Activated CD8-positive, alpha-beta memory T cell treated with anti-CD3 and anti-CD28 coated beads for 36 hours (primary cell): ENCODE measurements at regions not wholly inside any gene's neighbourhood (a gene's known extent, or its start where the extent isn't known, plus 50 kb on each side); places are given as distances from the start of the nearest gene placed in this dataset.

Experiments
- CTCF ChIA-PET: fragments of 350-600 bp; sonication (Branson Sonifier 250); formaldehyde crosslinking; loops from one replicate; lab custom pipeline; 2021; ENCODE audit warnings: antibody characterized with exemption; lab: Charles Lee
- POLR2A ChIA-PET: fragments of 350-600 bp; sonication (Branson Sonifier 250); formaldehyde crosslinking; loops from one replicate; lab custom pipeline; 2021; ENCODE audit warnings: antibody characterized with exemption; lab: Charles Lee

GRCh38 chr13:80782441-80782840 is 441.5 kb upstream of the SPRY2 start:
- POLR2A ChIA-PET, result no interaction called here
- CTCF ChIA-PET, result no interaction called here

DNA sequence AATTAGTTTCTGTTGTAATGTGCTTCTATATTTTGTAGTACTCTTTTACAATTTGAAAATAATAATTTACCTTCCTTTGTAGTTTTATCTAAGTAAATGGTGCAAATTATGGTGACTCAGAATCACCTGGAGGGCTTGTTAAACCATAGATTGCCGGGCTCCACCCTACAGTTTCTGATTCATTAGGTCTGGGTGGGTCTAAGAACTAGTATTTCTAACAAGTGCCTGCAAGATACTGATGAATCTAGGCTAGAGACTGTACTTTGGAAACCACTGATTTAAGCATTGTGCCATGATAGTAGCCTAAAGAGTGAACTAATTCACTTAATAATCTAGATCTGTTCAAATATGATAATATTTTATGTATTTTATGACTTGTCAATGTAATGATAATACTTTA is 437.4 kb upstream of the SPRY2 start:
- POLR2A ChIA-PET, result no interaction called here

DNA sequence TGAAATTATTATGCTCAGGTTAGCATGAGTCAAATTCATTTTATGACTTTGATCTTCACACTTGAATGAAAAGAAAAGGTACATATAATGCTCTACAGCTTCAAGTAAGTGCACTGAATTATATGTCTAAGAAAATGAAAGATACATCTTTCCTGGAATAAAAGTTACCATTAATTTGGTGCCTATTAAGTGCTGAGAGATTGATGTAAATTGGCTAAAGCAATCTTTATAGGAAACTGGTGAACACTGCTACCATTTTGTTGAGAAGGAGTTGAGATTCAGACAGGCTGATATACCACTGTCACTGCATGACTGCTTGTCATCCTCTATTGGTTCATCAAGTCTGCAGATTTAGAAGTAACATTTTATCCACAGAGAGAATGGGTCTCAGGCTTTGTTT is 416.8 kb upstream of the SPRY2 start:
- CTCF ChIA-PET, result no interaction called here
- POLR2A ChIA-PET, result no interaction called here

More for the DNA sequence above, 437.4 kb upstream of the SPRY2 start:
- CTCF ChIA-PET, result no interaction called here

DNA sequence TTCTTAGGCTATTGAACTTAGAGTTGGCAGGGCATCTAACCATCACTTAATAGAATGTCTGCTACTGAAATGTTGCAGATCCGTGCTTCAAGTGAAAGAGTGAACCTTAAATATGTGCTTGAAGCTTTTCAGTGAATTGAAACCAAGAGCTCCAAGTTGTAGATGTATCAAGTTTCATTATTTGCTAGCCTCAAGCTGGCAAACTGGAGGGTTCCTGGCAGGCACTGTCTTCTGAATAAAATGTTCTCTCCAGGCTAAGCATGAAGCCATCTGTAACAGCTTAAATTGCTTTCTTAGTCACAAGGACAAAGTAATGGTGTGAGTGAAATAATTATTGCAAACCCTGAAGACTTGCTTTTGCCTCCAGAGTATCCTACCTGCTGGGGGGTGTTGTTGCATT is 415.0 kb upstream of the SPRY2 start:
- ChIA-PET POLR2A (no interaction called here), CTCF (no interaction called here)

- POLR2A ChIA-PET, result no interaction called here
- CTCF ChIA-PET, result no interaction called here
Measured at GRCh38 chr13:80754441-80754840, 413.5 kb upstream of the SPRY2 start.

GRCh38 chr13:80753866-80754265 is 412.9 kb upstream of the SPRY2 start:
- CTCF ChIA-PET, result no interaction called here
- POLR2A ChIA-PET, result no interaction called here

- ChIA-PET POLR2A (no interaction called here), CTCF (no interaction called here)
Measured at GRCh38 chr13:80751854-80752253, 410.9 kb upstream of the SPRY2 start.

GRCh38 chr13:80744147-80744914 is 403.4 kb upstream of the SPRY2 start:
- ChIA-PET POLR2A (no interaction called here), CTCF (no interaction called here)

GRCh38 chr13:80742033-80742432 is 401.1 kb upstream of the SPRY2 start:
- POLR2A ChIA-PET, result no interaction called here
- CTCF ChIA-PET, result no interaction called here

DNA sequence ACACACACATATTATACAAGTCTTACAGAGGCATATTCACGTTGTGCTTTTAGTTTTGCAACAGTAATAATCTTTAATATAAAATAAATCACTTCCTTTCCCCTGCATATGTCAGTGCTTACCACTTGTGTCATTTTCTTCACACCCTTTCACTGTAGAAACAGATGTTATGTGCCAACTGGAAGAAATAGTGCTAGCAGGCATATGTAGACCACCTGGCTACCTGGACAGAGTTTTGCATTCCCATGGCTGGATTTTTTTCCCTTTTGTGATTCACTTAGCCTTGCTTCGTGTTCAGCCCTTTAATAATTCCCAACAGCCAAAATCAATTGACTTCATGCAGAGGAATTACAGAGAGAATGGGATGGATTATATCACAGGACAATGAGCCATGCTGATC is 399.1 kb upstream of the SPRY2 start:
- ChIA-PET POLR2A (no interaction called here), CTCF (no interaction called here)

GRCh38 chr13:80737513-80737912 is 396.6 kb upstream of the SPRY2 start:
- POLR2A ChIA-PET, result no interaction called here
- CTCF ChIA-PET, result no interaction called here

- ChIA-PET CTCF (no interaction called here), POLR2A (no interaction called here)
Measured at GRCh38 chr13:80727321-80727975, 386.5 kb upstream of the SPRY2 start.

GRCh38 chr13:80726868-80727267 is 385.9 kb upstream of the SPRY2 start:
- ChIA-PET POLR2A (no interaction called here), CTCF (no interaction called here)

DNA sequence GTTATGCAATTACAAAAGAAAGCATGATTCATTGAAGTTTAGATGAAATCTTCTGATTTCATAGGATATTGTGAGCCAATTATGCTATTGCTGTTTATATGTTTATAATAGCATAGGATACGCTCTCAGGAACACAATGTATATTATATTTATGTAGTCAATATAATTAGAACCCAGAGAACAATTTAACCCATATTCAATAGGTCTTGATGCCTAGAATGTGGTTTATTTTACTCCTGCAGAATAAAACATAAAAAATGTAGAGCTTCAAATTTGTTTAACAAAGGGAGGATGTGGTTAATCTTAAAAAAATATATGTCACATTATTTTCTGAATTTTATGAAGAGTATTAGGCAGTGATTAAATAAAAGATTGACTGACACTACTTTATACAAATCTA is 380.8 kb upstream of the SPRY2 start:
- POLR2A ChIA-PET, result no interaction called here

DNA sequence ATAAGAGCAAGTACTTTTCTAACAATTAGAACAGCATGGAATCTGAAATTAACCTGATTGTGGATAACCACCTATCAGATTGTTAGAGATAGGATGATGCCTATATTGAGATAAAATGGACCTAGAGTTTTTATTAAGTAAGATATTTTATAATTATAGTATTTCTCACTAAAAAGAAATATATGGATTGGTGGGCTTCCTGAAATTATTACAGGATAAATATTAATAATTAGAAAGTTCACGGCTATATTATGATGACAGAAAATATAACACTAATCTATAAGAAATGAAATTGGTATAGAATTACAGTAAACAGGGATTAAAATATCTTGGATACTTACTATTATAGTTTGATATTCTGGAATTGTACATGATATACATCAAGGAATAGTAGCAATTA is 378.0 kb upstream of the SPRY2 start:
- CTCF ChIA-PET, result no interaction called here
- POLR2A ChIA-PET, result no interaction called here

More for the DNA sequence above, 380.8 kb upstream of the SPRY2 start:
- CTCF ChIA-PET, result no interaction called here

DNA sequence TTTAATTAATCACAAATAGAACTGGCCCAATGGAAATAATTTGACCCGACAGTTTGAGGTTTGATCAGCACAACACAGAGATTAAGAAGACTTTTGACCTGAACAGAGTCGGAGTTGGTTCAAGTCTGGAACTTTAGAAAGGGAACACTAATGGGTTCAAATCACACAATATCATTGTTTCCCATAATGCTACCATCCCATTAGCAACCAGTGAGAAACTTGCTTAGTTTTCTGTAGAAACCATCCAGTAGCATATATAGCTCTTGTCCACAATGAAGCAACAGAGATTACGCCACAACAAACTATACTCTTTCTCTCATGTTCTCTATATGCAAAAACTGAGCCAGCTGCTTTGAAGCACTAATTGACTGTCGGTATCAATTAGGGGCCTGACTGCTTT is 376.9 kb upstream of the SPRY2 start:
- ChIA-PET POLR2A (no interaction called here), CTCF (no interaction called here)

DNA sequence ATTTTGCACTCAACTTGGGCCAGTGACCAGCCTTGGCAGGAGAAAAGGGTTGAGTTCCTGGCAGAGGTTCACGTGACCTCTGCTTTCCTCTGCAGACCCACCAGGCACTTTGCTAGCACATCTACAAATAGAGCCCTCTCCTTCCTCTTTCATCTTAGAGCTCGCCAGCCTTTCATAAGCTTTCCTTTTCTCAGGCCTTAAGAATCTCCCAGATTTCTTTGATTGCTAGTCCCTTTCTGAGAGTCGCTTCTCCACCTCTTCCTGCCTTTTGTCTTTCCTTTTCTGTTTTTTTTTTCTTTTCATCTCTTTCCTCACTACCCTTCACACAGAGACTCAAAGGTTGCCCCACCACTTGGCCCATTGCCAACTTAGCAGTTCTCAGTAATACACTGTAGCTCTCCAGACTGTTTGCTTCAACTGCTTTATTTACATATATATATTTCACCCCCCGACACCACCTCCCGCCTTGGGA is 375.7 kb upstream of the SPRY2 start:
- POLR2A ChIA-PET, result no interaction called here
- CTCF ChIA-PET, result no interaction called here

GRCh38 chr13:80712026-80712425 is 371.1 kb upstream of the SPRY2 start:
- CTCF ChIA-PET, result no interaction called here
- POLR2A ChIA-PET, result no interaction called here

GRCh38 chr13:80708791-80709190 is 367.9 kb upstream of the SPRY2 start:
- CTCF ChIA-PET, result no interaction called here
- POLR2A ChIA-PET, result no interaction called here

- CTCF ChIA-PET, result no interaction called here
- POLR2A ChIA-PET, result no interaction called here
Measured at GRCh38 chr13:80707000-80707983, 366.4 kb upstream of the SPRY2 start.
